Neural progenitor cell (in vitro differentiated cells): ENCODE measurements at regions not wholly inside any gene's neighbourhood (a gene's known extent, or its start where the extent isn't known, plus 50 kb on each side); places are given as distances from the start of the nearest gene placed in this dataset.

ENCODE experiments used
- EZH2 ChIP-seq: fragments of 200-600 bp; sonication (generic); IDR thresholded peaks from 2 replicates; pipeline ENCODE4 v1.6.1; 2017; ENCODE audit warnings: antibody characterized with exemption, mild to moderate bottlenecking, moderate library complexity
- TF ChIP-seq, protein P1 (sequence below): fragments of 200-600 bp; sonication (generic); IDR thresholded peaks from 2 replicates; pipeline ENCODE4 v1.5.1; 2017; ENCODE audit warnings: antibody characterized with exemption, mild to moderate bottlenecking

DNA sequence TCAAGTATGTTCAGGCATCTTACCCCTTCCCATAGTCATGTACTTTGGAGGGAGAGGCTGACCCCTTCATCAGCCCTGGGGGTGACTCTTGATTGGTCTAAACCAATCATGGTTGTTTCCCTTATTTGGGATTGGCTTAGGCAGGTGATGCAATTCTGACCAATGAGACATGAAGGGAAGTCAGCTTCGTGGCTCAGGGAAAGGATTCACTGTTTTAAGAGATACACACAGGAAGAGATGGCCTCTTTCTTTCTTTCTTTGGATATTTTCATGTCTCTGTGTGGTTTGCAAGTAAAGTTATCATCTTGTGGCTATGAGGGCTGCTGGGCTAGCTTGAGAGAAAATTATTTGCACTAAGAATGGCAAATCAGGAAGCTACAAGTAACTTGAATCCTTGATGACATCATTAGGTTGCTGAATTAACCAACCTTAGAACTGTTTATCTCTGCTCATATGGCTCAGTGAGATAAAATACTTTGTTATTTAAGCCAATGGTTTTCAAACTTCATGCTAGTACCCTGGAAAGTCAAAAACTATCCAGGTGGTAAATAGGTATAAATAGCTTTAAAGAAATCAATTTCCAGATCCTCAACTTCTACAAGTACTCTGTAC, 144.2 kb upstream of the CENPW start:
- TF ChIP-seq, protein P1, sequence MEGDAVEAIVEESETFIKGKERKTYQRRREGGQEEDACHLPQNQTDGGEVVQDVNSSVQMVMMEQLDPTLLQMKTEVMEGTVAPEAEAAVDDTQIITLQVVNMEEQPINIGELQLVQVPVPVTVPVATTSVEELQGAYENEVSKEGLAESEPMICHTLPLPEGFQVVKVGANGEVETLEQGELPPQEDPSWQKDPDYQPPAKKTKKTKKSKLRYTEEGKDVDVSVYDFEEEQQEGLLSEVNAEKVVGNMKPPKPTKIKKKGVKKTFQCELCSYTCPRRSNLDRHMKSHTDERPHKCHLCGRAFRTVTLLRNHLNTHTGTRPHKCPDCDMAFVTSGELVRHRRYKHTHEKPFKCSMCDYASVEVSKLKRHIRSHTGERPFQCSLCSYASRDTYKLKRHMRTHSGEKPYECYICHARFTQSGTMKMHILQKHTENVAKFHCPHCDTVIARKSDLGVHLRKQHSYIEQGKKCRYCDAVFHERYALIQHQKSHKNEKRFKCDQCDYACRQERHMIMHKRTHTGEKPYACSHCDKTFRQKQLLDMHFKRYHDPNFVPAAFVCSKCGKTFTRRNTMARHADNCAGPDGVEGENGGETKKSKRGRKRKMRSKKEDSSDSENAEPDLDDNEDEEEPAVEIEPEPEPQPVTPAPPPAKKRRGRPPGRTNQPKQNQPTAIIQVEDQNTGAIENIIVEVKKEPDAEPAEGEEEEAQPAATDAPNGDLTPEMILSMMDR = no peak
- TF ChIP-seq EZH2 = no peak
